ENCODE measurements at regions not wholly inside any gene's neighbourhood (a gene's known extent, or its start where the extent isn't known, plus 50 kb on each side); places are given as distances from the start of the nearest gene placed in this dataset.

DNA sequence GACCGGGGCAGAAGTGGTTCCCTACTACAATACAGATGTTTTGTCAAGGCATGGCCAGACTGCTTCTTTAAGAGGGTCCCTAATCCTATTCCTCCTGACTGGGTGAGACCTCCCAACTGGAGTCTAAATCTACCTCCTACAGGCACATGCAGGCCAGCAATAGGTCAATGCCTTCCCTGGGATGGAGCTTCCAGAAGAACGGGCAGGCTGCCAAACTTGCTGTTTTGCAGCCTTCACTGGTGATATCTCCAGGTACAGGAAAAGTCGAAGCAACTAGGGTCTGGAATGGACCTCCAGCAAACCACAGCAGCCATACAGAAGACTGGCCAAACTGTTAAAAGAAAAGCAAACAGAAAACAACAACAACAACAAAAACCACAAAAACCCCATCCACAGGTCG is 678.4 kb upstream of the DIAPH2 start:
- no peak for DNase-seq
- Histone ChIP-seq H3K4me3 (no peak overlapping the region), H3K27ac (no peak overlapping the region), H3K27me3 (no peaks in the 10 kb centered on the region), H3K9me3 (no peaks in the 10 kb centered on the region), H3K36me3 (no peaks in the 10 kb centered on the region), H3K4me1 (no peaks in the 10 kb centered on the region)
- no peak for ATAC-seq
- in situ Hi-C loops (cut with MboI; ENCODE audit: low sequenced_read_pairs in 4 of 4) = no loop called here
- no peak for TF ChIP-seq POLR2A (IDR thresholded peaks at IDR 0.05)
- TF ChIP-seq, protein P1, sequence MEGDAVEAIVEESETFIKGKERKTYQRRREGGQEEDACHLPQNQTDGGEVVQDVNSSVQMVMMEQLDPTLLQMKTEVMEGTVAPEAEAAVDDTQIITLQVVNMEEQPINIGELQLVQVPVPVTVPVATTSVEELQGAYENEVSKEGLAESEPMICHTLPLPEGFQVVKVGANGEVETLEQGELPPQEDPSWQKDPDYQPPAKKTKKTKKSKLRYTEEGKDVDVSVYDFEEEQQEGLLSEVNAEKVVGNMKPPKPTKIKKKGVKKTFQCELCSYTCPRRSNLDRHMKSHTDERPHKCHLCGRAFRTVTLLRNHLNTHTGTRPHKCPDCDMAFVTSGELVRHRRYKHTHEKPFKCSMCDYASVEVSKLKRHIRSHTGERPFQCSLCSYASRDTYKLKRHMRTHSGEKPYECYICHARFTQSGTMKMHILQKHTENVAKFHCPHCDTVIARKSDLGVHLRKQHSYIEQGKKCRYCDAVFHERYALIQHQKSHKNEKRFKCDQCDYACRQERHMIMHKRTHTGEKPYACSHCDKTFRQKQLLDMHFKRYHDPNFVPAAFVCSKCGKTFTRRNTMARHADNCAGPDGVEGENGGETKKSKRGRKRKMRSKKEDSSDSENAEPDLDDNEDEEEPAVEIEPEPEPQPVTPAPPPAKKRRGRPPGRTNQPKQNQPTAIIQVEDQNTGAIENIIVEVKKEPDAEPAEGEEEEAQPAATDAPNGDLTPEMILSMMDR (IDR thresholded peaks at IDR 0.05 in 4 of 5, conservative IDR thresholded peaks at IDR 0.05 in 1 of 5) = no peak
- intact Hi-C loops (cut with DNase I; ENCODE audit: low total_unique reads) = no loop called here

GRCh38 chrX:96027407-96027806 is 657.2 kb upstream of the DIAPH2 start:
- intact Hi-C loops (cut with DNase I; ENCODE audit: low total_unique reads) = no loop called here
- ATAC-seq (peak in 1 of 2 donors; percentile 70), DNase-seq (no peak)
- no peak for TF ChIP-seq POLR2A (IDR thresholded peaks at IDR 0.05)
- TF ChIP-seq, protein P1 (IDR thresholded peaks at IDR 0.05 in 4 of 5, conservative IDR thresholded peaks at IDR 0.05 in 1 of 5) = no peak
- no peak overlapping the region for H3K27ac ChIP-seq
- H3K36me3 ChIP-seq = no peaks in the 10 kb centered on the region
- in situ Hi-C loops (cut with MboI; ENCODE audit: low sequenced_read_pairs in 4 of 4) = no loop called here
- no peak overlapping the region for H3K4me3 ChIP-seq
- H3K9me3 ChIP-seq = no peaks in the 10 kb centered on the region
- H3K27me3 ChIP-seq = no peaks in the 10 kb centered on the region
- H3K4me1 ChIP-seq = no peaks in the 10 kb centered on the region

GRCh38 chrX:96052078-96052477 is 632.6 kb upstream of the DIAPH2 start:
- no peaks in the 10 kb centered on the region for H3K27me3 ChIP-seq

DNA sequence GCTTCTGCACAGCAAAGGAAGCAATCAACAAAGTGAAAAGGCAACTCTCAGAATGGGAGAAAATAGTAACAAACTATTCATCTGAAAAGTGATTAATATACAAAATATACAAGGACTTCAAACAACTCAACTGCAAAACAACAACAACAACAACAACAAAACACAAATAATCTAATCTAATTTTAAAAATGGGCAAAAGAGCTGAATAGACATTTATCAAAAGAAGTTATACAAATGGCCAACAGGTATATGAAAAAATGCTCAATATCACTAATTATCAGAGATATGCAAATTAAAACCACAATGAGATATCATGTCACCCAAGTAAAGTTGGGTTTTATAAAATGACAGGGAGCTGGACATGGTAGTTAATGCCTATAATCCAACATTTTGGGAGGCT is 602.8 kb upstream of the DIAPH2 start:
- DNase-seq (no peak), ATAC-seq (no peak)
- Histone ChIP-seq H3K4me1 (no peaks in the 10 kb centered on the region), H3K27ac (no peak overlapping the region), H3K4me3 (no peak overlapping the region), H3K36me3 (no peaks in the 10 kb centered on the region), H3K9me3 (no peaks in the 10 kb centered on the region), H3K27me3 (no peaks in the 10 kb centered on the region)
- TF ChIP-seq, protein P1 (IDR thresholded peaks at IDR 0.05 in 4 of 5, conservative IDR thresholded peaks at IDR 0.05 in 1 of 5) = no peak
- TF ChIP-seq POLR2A (IDR thresholded peaks at IDR 0.05) = no peak
- in situ Hi-C loops (cut with MboI; ENCODE audit: low sequenced_read_pairs in 4 of 4) = no loop called here
- intact Hi-C loops (cut with DNase I; ENCODE audit: low total_unique reads) = no loop called here

More at GRCh38 chrX:96052078-96052477, 632.6 kb upstream of the DIAPH2 start:
- no peaks in the 10 kb centered on the region for H3K9me3 ChIP-seq
- in situ Hi-C loops (cut with MboI; ENCODE audit: low sequenced_read_pairs in 4 of 4) (no loop called here), intact Hi-C loops (cut with DNase I; ENCODE audit: low total_unique reads) (no loop called here)
- no peak overlapping the region for H3K4me3 ChIP-seq
- TF ChIP-seq, protein P1 (IDR thresholded peaks at IDR 0.05 in 4 of 5, conservative IDR thresholded peaks at IDR 0.05 in 1 of 5) = no peak
- no peak for TF ChIP-seq POLR2A (IDR thresholded peaks at IDR 0.05)
- H3K4me1 ChIP-seq = no peaks in the 10 kb centered on the region
- no peaks in the 10 kb centered on the region for H3K36me3 ChIP-seq
- DNase-seq = no peak
- no peak for ATAC-seq
- no peak overlapping the region for H3K27ac ChIP-seq

DNA sequence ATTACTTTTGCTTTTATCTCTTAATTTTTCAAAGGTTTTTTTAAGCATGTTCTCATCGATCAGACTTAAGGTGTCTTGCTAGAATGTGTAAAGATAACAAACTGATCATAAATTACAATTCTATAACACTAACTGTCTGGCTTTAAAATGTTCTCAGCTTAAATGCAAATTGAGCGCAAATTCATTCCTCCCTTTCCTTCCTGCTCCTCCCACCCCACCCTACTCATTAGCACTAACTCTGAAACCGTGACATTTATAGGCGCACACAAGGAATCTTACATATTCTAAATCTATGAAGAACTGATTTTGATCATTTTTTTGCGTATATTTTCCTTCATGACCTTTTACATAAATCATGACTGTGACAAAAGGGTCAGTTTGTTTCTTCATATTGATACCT is 590.0 kb upstream of the DIAPH2 start:
- Histone ChIP-seq H3K27ac (no peak overlapping the region), H3K4me1 (no peaks in the 10 kb centered on the region), H3K27me3 (no peaks in the 10 kb centered on the region), H3K4me3 (no peak overlapping the region), H3K36me3 (no peaks in the 10 kb centered on the region), H3K9me3 (no peaks in the 10 kb centered on the region)
- no peak for TF ChIP-seq POLR2A (IDR thresholded peaks at IDR 0.05)
- TF ChIP-seq, protein P1 (IDR thresholded peaks at IDR 0.05 in 4 of 5, conservative IDR thresholded peaks at IDR 0.05 in 1 of 5) = no peak
- DNase-seq (no peak), ATAC-seq (no peak)
- in situ Hi-C loops (cut with MboI; ENCODE audit: low sequenced_read_pairs in 4 of 4) (no loop called here), intact Hi-C loops (cut with DNase I; ENCODE audit: low total_unique reads) (no loop called here)
